ENCODE measurements at regions not wholly inside any gene's neighbourhood (a gene's known extent, or its start where the extent isn't known, plus 50 kb on each side); places are given as distances from the start of the nearest gene placed in this dataset.

DNA sequence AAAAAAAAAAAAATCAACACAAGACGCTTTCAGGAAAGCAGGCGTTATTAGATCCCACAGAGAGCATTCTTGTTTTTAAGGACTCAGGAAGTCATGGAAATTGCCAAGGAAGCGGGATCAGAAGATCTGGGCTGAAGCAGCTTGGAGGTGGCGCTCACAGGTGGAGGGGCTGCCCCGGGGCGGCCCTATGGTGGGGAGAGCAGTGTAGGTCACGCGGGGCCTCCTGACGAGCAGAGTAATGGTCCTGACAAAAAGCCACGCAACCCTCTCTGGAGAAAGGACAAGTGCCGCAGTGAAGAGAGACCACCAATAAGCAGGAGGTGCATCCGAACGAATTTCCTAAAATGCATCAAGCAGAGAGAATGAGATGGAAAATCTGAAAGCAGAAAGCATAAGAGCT, 407.0 kb downstream of the BRD1 start:
- no peak for TF ChIP-seq POLR2A (IDR thresholded peaks at IDR 0.05)
- TF ChIP-seq, protein P1, sequence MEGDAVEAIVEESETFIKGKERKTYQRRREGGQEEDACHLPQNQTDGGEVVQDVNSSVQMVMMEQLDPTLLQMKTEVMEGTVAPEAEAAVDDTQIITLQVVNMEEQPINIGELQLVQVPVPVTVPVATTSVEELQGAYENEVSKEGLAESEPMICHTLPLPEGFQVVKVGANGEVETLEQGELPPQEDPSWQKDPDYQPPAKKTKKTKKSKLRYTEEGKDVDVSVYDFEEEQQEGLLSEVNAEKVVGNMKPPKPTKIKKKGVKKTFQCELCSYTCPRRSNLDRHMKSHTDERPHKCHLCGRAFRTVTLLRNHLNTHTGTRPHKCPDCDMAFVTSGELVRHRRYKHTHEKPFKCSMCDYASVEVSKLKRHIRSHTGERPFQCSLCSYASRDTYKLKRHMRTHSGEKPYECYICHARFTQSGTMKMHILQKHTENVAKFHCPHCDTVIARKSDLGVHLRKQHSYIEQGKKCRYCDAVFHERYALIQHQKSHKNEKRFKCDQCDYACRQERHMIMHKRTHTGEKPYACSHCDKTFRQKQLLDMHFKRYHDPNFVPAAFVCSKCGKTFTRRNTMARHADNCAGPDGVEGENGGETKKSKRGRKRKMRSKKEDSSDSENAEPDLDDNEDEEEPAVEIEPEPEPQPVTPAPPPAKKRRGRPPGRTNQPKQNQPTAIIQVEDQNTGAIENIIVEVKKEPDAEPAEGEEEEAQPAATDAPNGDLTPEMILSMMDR (IDR thresholded peaks at IDR 0.05): no peak
- no peaks in the 10 kb centered on the region for H3K27me3 ChIP-seq

DNA sequence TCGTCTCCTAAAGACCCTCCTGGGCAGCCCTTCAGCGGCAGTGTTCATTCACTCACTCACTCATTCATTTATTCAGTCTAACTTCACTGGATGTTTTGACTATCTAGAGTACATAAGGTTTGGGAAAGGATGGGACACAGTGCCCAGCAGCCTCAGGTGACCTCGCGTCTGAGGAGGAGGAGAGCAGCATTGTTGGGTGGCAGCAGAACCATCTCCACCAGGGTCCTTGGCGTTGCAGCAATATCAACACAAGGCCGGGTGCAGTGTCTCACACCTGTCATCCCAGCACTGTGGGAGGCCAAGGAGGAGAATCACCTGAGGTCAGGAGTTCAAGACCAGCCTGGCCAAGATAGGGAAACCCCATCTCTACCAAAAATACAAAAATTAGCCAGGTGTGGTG, 408.0 kb downstream of the BRD1 start:
- intact Hi-C loops (cut with DNase I): no loop called here
- no peaks in the 10 kb centered on the region for H3K27me3 ChIP-seq
- H3K36me3 ChIP-seq (replicated peaks in 1 of 2): no peaks in the 10 kb centered on the region
- H3K9me3 ChIP-seq (replicated peaks in 1 of 3): no peaks in the 10 kb centered on the region
- H3K4me3 ChIP-seq: no peak overlapping the region
- WGBS, 4 donors: 81 to 93% (median 88%) methylated on average over 6 of the region's 6 CpGs
- no peaks in the 10 kb centered on the region for H3K4me1 ChIP-seq (replicated peaks in 1 of 2)
- no peak for TF ChIP-seq POLR2A (IDR thresholded peaks at IDR 0.05)
- TF ChIP-seq, protein P1 (IDR thresholded peaks at IDR 0.05): no peak
- DNase-seq: peak in 1 of 7 donors; percentile 35
- H3K27ac ChIP-seq: no peak overlapping the region

More for the DNA sequence above, 407.0 kb downstream of the BRD1 start:
- intact Hi-C loops (cut with DNase I): no loop called here
- Histone ChIP-seq H3K4me1 (replicated peaks in 1 of 2) (no peaks in the 10 kb centered on the region), H3K4me3 (no peak overlapping the region), H3K27ac (no peak overlapping the region), H3K9me3 (replicated peaks in 1 of 3) (no peaks in the 10 kb centered on the region), H3K36me3 (replicated peaks in 1 of 2) (no peaks in the 10 kb centered on the region)
- WGBS, 4 donors: 79 to 86% (median 82%) methylated on average over 13 of the region's 13 CpGs
- DNase-seq: peak in 1 of 7 donors; percentile 18

DNA sequence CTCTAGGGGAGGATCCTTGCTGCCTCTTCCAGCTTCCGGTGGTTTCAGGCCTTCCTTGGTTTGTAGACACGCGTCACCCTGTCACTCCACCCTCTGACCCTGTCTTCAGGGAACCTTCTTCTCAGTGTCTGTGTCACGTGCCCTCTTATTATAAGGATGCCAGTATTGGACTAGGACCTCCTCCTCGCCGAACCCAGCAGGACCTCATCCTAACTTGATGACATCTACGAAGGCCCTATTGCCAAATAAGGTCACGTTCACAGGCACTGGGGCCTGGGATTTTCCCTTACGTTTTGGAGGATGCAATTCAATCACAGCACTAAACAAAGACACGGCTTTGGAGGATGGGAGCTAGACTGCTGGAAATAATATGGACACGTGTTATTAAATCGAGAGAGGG, 408.7 kb downstream of the BRD1 start:
- no peaks in the 10 kb centered on the region for H3K9me3 ChIP-seq (replicated peaks in 1 of 3)
- intact Hi-C loops (cut with DNase I): no loop called here
- no peaks in the 10 kb centered on the region for H3K27me3 ChIP-seq
- peak in 1 of 7 donors; percentile 11 for DNase-seq
- H3K36me3 ChIP-seq (replicated peaks in 1 of 2): no peaks in the 10 kb centered on the region
- 70 to 80% (median 79%) methylated on average over 12 of the region's 12 CpGs for WGBS, 4 donors
- no peak overlapping the region for H3K4me3 ChIP-seq
- no peak overlapping the region for H3K27ac ChIP-seq
- no peaks in the 10 kb centered on the region for H3K4me1 ChIP-seq (replicated peaks in 1 of 2)
- no peak for TF ChIP-seq POLR2A (IDR thresholded peaks at IDR 0.05)
- TF ChIP-seq, protein P1 (IDR thresholded peaks at IDR 0.05): no peak

DNA sequence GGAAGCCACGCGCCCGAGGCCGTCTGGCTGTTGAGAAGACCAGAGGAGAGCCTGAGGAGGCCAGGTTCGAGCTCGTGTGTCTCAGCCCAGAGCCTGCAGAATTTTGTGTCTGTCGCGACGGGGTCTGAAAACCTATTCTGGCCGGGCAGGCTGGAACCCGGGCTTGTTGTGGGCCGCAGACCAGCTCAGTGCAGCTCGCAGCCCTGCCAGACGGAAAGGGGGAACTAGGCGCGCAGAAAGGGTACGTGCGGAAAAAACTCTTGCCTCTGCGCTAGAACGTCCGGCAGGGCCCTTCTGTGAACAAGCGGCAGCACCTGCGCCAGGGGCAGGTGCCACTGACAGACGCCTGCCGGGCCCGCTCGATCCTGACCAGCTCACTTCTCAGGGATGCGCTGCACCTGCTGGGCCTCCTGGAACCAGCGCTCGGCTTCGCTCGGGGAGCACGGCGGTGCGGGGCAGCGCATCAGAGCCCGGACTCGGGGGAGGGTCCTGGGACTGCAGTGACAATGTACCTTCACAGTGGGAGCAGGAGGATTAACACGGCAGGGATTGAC, 409.3 kb downstream of the BRD1 start:
- WGBS, 4 donors: 85 to 90% (median 86%) methylated on average over 23 to 39 of the region's 39 CpGs
- DNase-seq: peak in 1 of 7 donors; percentile 10
- TF ChIP-seq, protein P1 (IDR thresholded peaks at IDR 0.05): no peak
- TF ChIP-seq POLR2A (IDR thresholded peaks at IDR 0.05): no peak
- H3K36me3 ChIP-seq (replicated peaks in 1 of 2): no peaks in the 10 kb centered on the region
- H3K27me3 ChIP-seq: no peaks in the 10 kb centered on the region
- intact Hi-C loops (cut with DNase I): no loop called here
- H3K9me3 ChIP-seq (replicated peaks in 1 of 3): no peaks in the 10 kb centered on the region
- no peak overlapping the region for H3K27ac ChIP-seq
- no peak overlapping the region for H3K4me3 ChIP-seq
- no peaks in the 10 kb centered on the region for H3K4me1 ChIP-seq (replicated peaks in 1 of 2)

All from adrenal gland (tissue), 9 donors.